Sigmoid colon (tissue), 6 donors: ENCODE measurements at regions not wholly inside any gene's neighbourhood (a gene's known extent, or its start where the extent isn't known, plus 50 kb on each side); places are given as distances from the start of the nearest gene placed in this dataset.

Experiments used
- DNase-seq: peaks from one replicate; pipeline ENCODE4 v3.0.0-alpha.2; 2019
- H3K27ac ChIP-seq, 4 donors: fragments of 200-600 bp; sonication (generic); one replicate each; pipeline ENCODE4 v1.5.1; 2016 to 2019; ENCODE audit warnings: mild to moderate bottlenecking in 1 of 4
- H3K27me3 ChIP-seq, 3 donors: fragments of 200-600 bp; sonication (generic); one replicate each; pipeline ENCODE4 v1.5.1; 2019; ENCODE audit warnings: mild to moderate bottlenecking in 1 of 3
- H3K36me3 ChIP-seq, 4 donors: fragments of 200-600 bp; sonication (generic); one replicate each; pipeline ENCODE4 v1.5.1; 2016 to 2019
- H3K4me1 ChIP-seq, 4 donors: fragments of 200-600 bp; sonication (generic); one replicate each; pipeline ENCODE4 v1.5.1; 2017 to 2019
- H3K4me3 ChIP-seq, 4 donors: fragments of 200-600 bp; sonication (generic); one replicate each; pipeline ENCODE4 v1.5.1; 2017 to 2019; ENCODE audit warnings: mild to moderate bottlenecking in 2 of 4, moderate library complexity in 1 of 4
- H3K9me3 ChIP-seq, 4 donors: fragments of 200-600 bp in 3 of 4; sonication (generic) in 3 of 4; one replicate each; pipeline versions ENCODE4 v1.5.1 to v1.6.1; 2013 to 2019
- EP300 ChIP-seq, 4 donors: sonication (generic); formaldehyde crosslinking; IDR thresholded peaks; one replicate each; pipeline ENCODE4 v1.6.1; 2017; ENCODE audit warnings: antibody characterized with exemption in 4 of 4
- POLR2A ChIP-seq, 2 donors: fragments of 450-650 bp; IDR thresholded peaks; one replicate each; pipeline ENCODE4 v1.6.1; 2016; ENCODE audit warnings: antibody characterized with exemption in 2 of 2, mild to moderate bottlenecking in 2 of 2, moderate library complexity in 2 of 2
- POLR2AphosphoS5 ChIP-seq, 4 donors: sonication (generic); formaldehyde crosslinking; IDR thresholded peaks; one replicate each; pipeline ENCODE4 v1.6.1; 2017; ENCODE audit warnings: antibody characterized with exemption in 4 of 4
- WGBS, 2 donors: extraction: QIAGEN DNeasy Blood & Tissue Kit; methylation state at CpG; one replicate each; pipeline ENCODE4 v1.1.7; 2013; 5-methylcytosine and 5-hydroxymethylcytosine counted together
- intact Hi-C: fragments of 100-400 bp; cut with DNase I; formaldehyde crosslinking; loops from one replicate; pipeline ENCODE4 v1.15.1; 2023
- TF ChIP-seq, protein P1 (sequence below), 4 experiments: fragments of 450-650 bp in 3 of 4; fragments of 200-600 bp in 1 of 4; IDR thresholded peaks; one replicate each; pipeline ENCODE4 v1.5.1; 2016 to 2019; ENCODE audit warnings: antibody characterized with exemption in 4 of 4, mild to moderate bottlenecking in 3 of 4, moderate library complexity in 2 of 4
- donor health status: healthy with polysubstance abuse.
- donor health status: healthy.

GRCh38 chr14:30160608-30161007, 233.0 kb upstream of the PRKD1 start:
- no peak overlapping the region for H3K4me3 ChIP-seq
- WGBS, 2 donors = 77 to 84% methylated on average over 5 of the region's 5 CpGs
- no peak for TF ChIP-seq POLR2AphosphoS5 (IDR thresholded peaks at IDR 0.05)
- TF ChIP-seq, protein P1, sequence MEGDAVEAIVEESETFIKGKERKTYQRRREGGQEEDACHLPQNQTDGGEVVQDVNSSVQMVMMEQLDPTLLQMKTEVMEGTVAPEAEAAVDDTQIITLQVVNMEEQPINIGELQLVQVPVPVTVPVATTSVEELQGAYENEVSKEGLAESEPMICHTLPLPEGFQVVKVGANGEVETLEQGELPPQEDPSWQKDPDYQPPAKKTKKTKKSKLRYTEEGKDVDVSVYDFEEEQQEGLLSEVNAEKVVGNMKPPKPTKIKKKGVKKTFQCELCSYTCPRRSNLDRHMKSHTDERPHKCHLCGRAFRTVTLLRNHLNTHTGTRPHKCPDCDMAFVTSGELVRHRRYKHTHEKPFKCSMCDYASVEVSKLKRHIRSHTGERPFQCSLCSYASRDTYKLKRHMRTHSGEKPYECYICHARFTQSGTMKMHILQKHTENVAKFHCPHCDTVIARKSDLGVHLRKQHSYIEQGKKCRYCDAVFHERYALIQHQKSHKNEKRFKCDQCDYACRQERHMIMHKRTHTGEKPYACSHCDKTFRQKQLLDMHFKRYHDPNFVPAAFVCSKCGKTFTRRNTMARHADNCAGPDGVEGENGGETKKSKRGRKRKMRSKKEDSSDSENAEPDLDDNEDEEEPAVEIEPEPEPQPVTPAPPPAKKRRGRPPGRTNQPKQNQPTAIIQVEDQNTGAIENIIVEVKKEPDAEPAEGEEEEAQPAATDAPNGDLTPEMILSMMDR (IDR thresholded peaks at IDR 0.05) = no peak
- TF ChIP-seq EP300 (IDR thresholded peaks at IDR 0.05) = no peak
- no peak for TF ChIP-seq POLR2A (IDR thresholded peaks at IDR 0.05)
- intact Hi-C loops = no loop called here
- no peaks in the 10 kb centered on the region for H3K36me3 ChIP-seq
- DNase-seq = no peak
- H3K27me3 ChIP-seq = no peaks in the 10 kb centered on the region
- H3K9me3 ChIP-seq = no peaks in the 10 kb centered on the region
- H3K4me1 ChIP-seq = no peaks in the 10 kb centered on the region
- H3K27ac ChIP-seq = no peak overlapping the region

DNA sequence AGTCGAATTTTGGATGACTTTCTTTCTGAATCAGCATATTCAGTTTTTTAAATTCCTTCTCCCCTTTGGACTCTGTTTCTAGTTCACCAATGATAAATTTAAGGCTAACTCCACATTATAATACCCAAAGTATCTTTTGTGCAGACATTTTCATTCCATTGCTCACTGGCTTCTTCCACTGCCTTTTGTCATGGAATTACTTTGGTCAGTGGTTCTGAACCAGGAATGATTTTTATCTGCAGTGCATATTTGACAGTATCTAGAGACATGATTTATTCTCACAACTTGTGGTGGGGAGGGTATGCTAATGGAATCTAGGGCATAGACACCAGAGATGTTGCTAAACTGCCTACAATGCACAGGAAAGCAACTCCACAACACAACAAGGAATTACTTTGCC, 234.4 kb upstream of the PRKD1 start:
- intact Hi-C loops = no loop called here
- H3K4me3 ChIP-seq = no peak overlapping the region
- TF ChIP-seq POLR2AphosphoS5 (IDR thresholded peaks at IDR 0.05) (no peak), EP300 (IDR thresholded peaks at IDR 0.05) (no peak)
- TF ChIP-seq, protein P1 (IDR thresholded peaks at IDR 0.05) = no peak
- no peaks in the 10 kb centered on the region for H3K36me3 ChIP-seq
- no peaks in the 10 kb centered on the region for H3K9me3 ChIP-seq
- no peak overlapping the region for H3K27ac ChIP-seq
- WGBS, 2 donors = 14 to 41% methylated on average over 1 of the region's 1 CpG
- H3K27me3 ChIP-seq = no peaks in the 10 kb centered on the region
- no peaks in the 10 kb centered on the region for H3K4me1 ChIP-seq
- DNase-seq = no peak

DNA sequence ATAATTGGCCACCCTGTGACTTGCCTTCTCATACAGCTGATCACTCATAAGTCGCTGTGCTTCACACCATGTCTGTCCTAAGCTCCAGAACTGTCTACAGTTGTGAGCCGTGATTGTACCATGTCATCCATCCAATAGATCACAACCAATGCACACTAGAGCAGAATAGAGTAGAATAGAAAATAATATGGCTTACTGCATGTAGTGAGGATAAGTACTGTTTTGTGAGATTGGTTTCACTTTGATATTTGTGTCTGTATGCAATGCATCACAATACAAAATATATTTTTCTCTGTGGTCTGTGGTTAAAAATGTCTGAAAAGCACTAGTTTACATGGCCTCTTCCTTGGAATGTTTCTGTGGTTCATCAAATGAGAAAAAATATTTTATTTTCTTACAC, 237.6 kb upstream of the PRKD1 start:
- Histone ChIP-seq H3K9me3 (peaks cover 0 to 4% (median 0%) of the 10 kb centered on the region in 4 donors), H3K4me3 (no peak overlapping the region), H3K4me1 (no peaks in the 10 kb centered on the region), H3K27me3 (no peaks in the 10 kb centered on the region), H3K36me3 (no peaks in the 10 kb centered on the region), H3K27ac (no peak overlapping the region)
- TF ChIP-seq, protein P1 (IDR thresholded peaks at IDR 0.05) = no peak
- TF ChIP-seq POLR2A (IDR thresholded peaks at IDR 0.05) (no peak), POLR2AphosphoS5 (IDR thresholded peaks at IDR 0.05) (no peak), EP300 (IDR thresholded peaks at IDR 0.05) (no peak)
- 85 to 88% methylated on average over 2 of the region's 2 CpGs for WGBS, 2 donors
- intact Hi-C loops = no loop called here
- DNase-seq = no peak

GRCh38 chr14:30177781-30178180, 250.1 kb upstream of the PRKD1 start:
- H3K27me3 ChIP-seq = no peaks in the 10 kb centered on the region
- no peak overlapping the region for H3K4me3 ChIP-seq
- no peak for DNase-seq
- 93 to 98% methylated on average over 1 of the region's 1 CpG for WGBS, 2 donors
- H3K9me3 ChIP-seq = no peaks in the 10 kb centered on the region
- intact Hi-C loops = no loop called here
- no peak overlapping the region for H3K27ac ChIP-seq
- TF ChIP-seq, protein P1 (IDR thresholded peaks at IDR 0.05) = no peak
- TF ChIP-seq POLR2A (IDR thresholded peaks at IDR 0.05) = no peak
- no peak for TF ChIP-seq EP300 (IDR thresholded peaks at IDR 0.05)
- no peak for TF ChIP-seq POLR2AphosphoS5 (IDR thresholded peaks at IDR 0.05)
- H3K4me1 ChIP-seq = no peaks in the 10 kb centered on the region
- no peaks in the 10 kb centered on the region for H3K36me3 ChIP-seq

- WGBS, 2 donors = 58 to 64% methylated on average over 4 of the region's 4 CpGs
- no peaks in the 10 kb centered on the region for H3K36me3 ChIP-seq
- H3K4me1 ChIP-seq = no peaks in the 10 kb centered on the region
- TF ChIP-seq POLR2A (IDR thresholded peaks at IDR 0.05) = no peak
- no peak for TF ChIP-seq EP300 (IDR thresholded peaks at IDR 0.05)
- TF ChIP-seq POLR2AphosphoS5 (IDR thresholded peaks at IDR 0.05) = no peak
- TF ChIP-seq, protein P1 (IDR thresholded peaks at IDR 0.05) = no peak
- no peak overlapping the region for H3K4me3 ChIP-seq
- H3K27ac ChIP-seq = no peak overlapping the region
- intact Hi-C loops = no loop called here
- no peak for DNase-seq
- H3K9me3 ChIP-seq = no peaks in the 10 kb centered on the region
- H3K27me3 ChIP-seq = no peaks in the 10 kb centered on the region
Observed at GRCh38 chr14:30179381-30180130, 251.9 kb upstream of the PRKD1 start.
